IPS DF 4.7 (cell line): ENCODE measurements at regions not wholly inside any gene's neighbourhood (a gene's known extent, or its start where the extent isn't known, plus 50 kb on each side); places are given as distances from the start of the nearest gene placed in this dataset.
"Not testable (repeated sequence)": the region's sequence is repeated elsewhere in the genome, so short reads cannot be mapped to it uniquely, and the experiment has no call there.

Experiments
- DNase-seq: peaks from one replicate; pipeline ENCODE4 v3.0.0-alpha.2; 2013; ENCODE audit warnings: low spot score; ENCODE audit errors: extremely low read depth

DNA sequence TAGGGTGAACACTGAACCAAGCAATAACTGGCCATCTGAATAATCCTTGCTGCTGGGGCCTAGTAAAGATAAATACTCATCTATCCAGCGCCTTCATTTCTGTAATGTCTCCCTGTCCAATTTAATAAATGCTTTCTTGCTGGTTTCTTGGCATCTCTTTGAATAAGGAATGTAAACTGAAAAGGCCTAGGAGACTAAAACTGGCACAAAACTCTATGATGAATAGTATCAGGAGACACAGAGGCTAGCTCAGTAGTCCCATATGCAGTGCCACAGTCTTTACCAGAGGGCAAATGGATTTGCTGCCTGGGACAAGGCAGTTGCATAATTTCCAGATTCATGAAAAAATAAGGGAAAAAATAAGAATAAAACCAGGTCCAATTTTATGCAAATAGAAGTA is 324.4 kb downstream of the CENPW start:
- no peak for DNase-seq

DNA sequence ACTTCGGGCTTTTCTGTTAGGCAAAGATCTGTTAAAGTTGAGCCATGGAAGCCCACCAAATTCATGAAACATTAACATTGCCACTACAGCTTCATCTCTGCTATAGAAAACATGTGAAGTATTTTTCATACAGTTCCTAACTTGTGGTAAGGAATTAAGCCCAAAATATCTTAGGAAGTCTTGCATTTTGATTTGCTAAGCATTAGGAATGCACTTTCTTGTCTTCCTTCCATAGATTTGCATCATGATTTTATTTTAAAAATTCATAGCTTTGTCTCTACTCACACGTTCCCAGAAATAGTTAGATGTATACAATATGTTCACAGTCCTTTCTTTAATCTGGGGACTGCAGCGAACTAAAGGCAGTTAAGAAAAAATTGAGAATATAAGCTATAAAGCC is 325.6 kb downstream of the CENPW start:
- DNase-seq: no peak

- DNase-seq: no peak
These were observed 327.2 kb downstream of the CENPW start for GRCh38 chr6:126667071-126667470.

GRCh38 chr6:126667728-126668127 is 327.8 kb downstream of the CENPW start:
- no peak for DNase-seq

- DNase-seq: no peak
These were observed 332.7 kb downstream of the CENPW start for GRCh38 chr6:126672649-126673048.

GRCh38 chr6:126673749-126674148 is 333.8 kb downstream of the CENPW start:
- DNase-seq: not testable (repeated sequence)

GRCh38 chr6:126682440-126682839 is 342.5 kb downstream of the CENPW start:
- no peak for DNase-seq

GRCh38 chr6:126685182-126685581 is 345.3 kb downstream of the CENPW start:
- no peak for DNase-seq

DNA sequence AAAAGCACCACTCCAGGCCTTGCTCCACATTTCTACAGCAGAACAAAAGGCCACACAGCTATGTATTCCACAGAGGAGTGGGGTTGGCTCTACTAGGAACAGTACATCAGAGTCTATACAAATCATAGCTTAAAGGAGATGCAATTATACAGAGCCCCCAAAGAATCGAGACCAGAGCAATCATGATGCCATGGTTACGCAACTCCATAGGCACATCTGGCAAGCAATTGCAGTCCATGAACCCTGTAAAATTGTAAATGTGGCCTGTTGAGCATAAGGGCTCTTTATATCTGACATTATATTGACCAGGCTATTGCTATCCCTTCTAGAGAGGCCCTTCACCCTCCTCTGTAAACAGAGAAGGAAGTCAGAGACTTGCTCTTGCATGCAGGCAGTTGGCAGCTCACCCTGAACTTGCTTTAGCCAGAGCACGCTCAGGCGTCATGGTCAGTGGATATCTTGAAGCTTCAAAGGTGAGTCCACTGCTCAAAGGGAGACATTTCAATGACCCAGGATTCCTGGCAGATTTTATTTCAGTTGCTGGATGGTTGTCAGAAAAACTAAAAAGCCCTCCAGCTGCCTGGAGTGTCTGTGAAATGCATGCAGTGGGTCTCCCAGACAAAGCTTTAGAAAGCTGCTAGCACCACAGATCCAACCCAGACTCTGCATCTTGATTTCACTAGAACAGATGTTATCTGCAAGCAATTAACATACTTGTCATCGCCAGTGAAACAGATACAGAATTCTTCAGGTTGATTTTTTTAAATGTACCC is 357.2 kb downstream of the CENPW start:
- DNase-seq: no peak

- DNase-seq: no peak
These were observed 358.9 kb downstream of the CENPW start for GRCh38 chr6:126698732-126699240.

DNA sequence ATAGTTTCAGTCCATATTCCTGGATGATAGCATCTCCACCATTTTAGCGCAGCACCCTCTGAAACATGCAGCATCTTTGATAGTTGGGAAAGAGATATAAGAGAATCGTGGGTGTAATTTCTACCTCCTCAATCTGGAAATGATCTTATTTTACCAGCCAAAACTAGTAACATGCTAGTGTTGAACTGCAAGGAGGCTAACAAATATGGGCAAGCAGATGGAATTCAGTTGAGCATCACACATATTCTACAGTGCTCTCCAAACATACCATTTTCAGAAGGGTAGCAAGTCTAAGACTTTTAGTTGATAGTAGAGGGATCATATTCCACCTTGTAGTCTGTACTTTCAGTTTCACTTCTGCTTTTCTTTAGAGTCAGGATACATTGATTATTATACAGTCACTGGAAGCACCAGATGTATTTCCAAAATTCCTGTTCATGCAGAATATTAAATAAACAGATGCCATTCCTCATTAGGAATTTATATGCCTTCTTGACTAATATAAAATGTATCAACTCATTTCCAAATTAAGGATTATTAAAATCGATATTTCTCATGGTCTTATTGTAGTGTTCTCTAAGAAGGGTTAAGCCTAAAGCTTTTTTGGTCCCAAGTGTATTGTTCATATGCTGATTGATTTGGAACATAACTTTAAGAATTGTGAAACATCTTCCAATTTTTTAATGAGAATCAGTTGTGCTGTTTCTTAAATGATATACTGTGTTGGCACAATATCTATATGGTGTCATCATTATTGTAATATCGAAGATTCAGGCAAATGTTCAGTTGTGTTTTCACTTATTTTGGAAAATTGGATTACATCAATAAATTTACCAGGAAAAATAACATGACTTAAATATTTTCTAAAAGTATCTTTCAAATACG is 362.0 kb downstream of the CENPW start:
- no peak for DNase-seq

DNA sequence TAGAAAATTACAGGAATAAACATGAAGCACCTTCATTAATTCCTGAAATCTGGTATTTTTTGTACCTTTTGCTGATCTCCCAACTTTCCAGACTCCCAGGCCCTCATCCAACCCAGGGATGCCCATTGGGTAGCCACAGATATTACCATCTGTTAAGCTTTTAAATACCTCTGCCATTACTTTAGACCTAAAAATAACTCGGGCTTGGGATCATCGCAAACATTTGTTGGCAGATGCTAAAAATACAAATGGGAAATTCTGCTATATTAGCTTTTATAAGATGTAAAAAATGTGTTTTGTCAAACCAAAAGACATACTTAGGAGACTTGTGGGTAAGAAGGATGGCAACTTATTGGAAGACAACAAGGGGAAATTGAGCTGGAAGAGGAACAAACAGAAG is 376.1 kb downstream of the CENPW start:
- DNase-seq: no peak

DNA sequence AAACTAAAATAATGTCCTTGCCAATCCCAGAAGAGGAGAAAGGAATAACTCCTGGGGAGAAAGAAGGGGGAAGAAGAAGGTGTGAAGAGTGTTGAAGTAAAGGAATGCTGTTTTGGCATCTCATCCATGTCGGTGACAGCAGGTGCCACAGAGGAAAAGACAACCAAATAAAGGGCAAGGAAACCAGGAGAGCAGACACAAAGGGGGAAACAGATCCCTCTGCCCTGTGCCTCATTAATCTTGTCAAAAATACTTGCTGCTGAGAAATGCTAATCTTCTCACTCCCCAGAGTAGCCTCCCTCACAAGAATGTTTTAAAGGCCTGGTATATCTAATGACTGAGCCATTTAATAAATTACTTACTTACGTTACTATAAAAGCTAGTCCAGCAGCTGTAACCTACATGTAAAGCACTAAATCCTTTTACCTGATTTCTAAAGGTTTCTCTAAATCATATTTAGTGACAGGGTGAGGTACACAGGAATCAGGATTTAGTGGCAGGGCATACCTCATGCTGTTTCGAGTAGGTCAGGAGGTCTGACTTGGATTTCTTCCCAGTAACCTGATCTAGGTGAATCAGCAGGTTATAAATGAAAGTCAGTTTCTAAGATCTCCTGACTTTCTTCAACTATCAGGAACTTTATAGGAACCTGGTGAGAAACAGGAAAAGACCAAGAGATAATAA is 377.1 kb downstream of the CENPW start:
- DNase-seq: no peak

GRCh38 chr6:126718600-126719327 is 378.8 kb downstream of the CENPW start:
- no peak for DNase-seq

- DNase-seq: no peak
These were observed 380.4 kb downstream of the CENPW start for GRCh38 chr6:126720304-126720703.

DNA sequence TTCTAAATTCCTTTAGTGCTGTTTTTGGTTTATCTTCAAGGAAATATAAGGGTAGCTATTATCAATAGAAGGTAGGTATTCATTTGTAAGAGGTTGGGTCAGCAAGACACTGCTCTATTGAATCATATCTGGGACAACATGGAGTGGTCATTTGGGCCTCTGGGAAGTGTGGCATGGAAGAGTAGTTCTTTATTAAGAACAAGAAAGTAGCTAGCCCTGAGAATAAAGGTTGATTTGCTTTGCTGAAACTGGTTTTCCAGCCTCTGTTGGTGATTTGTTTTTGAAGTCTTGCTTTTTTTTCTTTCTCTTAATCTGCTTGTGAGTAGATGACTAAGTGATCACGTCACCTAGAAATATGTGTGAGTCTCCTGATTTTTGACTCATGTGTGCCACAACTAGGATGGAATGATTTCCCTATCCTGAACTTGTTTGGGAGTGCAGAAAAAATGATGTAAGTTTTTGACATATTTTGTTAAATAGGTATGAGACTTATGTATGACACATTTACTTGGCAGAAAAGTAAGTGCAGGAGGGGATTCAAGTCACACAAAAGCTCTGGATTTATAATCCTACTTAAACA is 381.8 kb downstream of the CENPW start:
- DNase-seq: no peak

DNA sequence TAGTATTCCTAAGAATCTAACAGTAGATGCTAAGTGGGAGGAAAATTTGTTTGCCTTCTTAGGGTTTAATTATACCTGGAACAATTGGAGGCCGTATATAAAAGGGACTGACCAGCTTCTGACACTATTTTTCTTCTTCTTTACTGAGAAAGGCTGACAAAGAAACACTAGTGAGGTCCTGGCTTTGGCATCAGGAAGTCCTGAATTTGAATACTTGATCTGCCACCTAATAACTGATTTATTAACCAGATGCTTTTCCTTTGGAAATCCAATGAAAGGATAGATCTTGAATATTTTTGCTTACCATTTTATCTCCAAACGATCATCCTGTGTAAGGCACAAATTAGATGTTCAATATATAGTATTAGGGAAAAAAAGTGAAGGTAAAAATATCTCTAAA is 382.5 kb downstream of the CENPW start:
- DNase-seq: no peak

DNA sequence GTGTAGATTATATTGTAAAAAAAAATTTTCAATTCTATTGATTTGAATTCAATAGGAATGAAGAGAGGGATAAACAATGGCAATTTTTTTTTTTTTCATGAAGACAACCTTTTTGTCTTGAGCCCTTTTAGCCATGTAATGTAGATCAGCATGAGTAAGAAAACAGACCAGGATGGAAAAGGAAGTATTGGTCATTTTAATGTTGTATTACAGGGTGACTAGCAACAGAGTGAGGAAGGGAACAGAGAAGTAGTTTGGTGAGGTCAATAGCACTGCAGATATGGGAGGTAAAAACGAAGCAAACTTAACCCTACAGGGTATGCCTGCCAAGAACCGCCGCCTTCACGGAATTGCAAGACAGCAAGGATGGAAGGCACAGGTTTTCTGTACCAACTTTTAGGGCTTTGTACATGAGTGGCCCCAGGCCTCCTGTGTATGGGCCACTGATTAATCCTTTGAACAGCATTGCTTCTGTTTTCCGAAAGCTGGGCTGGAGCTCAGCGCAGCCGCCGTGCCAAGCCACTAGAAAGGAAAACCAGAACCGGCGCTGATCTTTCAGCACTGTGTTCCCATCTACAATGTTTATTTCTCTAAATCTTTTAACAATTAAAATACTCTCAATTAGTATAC is 383.7 kb downstream of the CENPW start:
- DNase-seq: no peak

- DNase-seq: no peak
These were observed 384.9 kb downstream of the CENPW start for GRCh38 chr6:126724821-126725220.

DNA sequence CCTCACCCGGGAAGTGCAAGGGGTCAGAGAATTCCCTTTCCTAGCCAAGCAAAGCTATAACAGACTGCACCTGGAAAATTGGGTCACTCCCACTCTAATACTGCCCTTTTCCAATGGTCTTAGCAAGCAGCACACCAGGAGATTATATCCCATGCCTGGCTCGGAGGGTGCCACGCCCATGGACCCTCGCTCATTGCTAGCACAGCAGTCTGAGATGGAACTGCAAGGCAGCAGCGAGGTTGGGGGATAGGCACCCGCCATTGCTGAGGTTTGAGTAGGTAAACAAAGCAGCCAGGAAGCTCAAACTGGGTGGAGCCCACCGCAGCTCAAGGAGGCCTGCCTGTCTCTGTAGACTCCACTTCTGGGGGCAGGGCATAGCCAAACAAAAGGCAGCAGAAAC is 386.5 kb downstream of the CENPW start:
- not testable (repeated sequence) for DNase-seq
